ENCODE measurements at regions not wholly inside any gene's neighbourhood (a gene's known extent, or its start where the extent isn't known, plus 50 kb on each side); places are given as distances from the start of the nearest gene placed in this dataset.

DNA sequence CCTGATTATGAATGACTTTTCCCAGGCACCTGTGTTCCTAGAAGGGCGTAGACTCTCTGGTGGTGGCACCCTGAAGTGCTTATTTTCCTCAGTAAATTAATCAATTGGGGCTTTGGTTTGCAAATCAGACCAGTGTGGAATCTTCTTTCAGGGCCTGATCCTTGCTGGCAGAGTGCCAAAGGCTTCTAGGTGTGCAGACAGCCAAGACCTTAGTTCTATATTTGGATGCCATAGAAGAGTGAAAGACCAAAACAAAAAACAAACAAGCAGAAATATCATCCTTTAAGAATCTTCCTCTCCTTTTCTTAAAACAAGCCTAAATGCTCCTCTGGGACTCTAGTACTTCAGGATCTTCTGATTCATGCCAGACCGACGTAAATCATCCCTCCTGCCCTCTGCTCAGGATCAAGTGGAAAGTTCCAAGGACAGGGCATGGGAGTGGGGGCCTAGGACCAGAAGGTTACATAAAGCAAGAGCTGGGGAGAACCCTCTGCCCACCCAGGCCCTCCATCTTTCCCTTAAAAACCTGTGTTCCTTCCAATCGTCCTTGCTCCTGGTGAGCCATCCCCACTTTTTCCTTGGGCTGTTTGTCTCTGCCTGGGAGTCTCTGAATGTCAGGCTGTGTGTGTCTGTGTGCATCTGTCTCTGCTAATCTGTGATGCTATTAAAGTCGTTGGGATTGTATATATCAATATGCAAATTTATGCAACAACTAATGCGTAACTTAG lies 70.5 kb upstream of the MYLIP start:
- WGBS (ENCODE audit: insufficient coverage), result 94% methylated on average over 3 of the region's 6 CpGs
- Histone ChIP-seq H3K27ac (ENCODE audit: low read depth in 1 of 2, low read length in 2 of 2) (no peak overlapping the region), H2AFZ (ENCODE audit: insufficient read depth, low read depth, low read length, poor library complexity, severe bottlenecking) (no peak overlapping the region), H3K27me3 (ENCODE audit: control insufficient read depth in 2 of 2, insufficient read depth in 2 of 2, low read length in 2 of 2) (no peaks in the 10 kb centered on the region), H4K20me1 (ENCODE audit: insufficient read depth, low read length) (no peaks in the 10 kb centered on the region), H3K36me3 (replicated peaks in 1 of 2; ENCODE audit: control insufficient read depth in 1 of 2, insufficient read depth in 2 of 2, low read length in 2 of 2) (no peaks in the 10 kb centered on the region), H3K79me2 (ENCODE audit: insufficient read depth, low read length) (no peaks in the 10 kb centered on the region), H3K4me1 (ENCODE audit: control insufficient read depth in 1 of 2, insufficient read depth in 2 of 2, low read length in 2 of 2) (peaks cover 0 to 4% of the 10 kb centered on the region in 2 donors), H3K9ac (ENCODE audit: insufficient read depth, low read length, poor library complexity, severe bottlenecking) (no peak overlapping the region), H3K4me3 (replicated peaks in 1 of 3; ENCODE audit: low read depth in 2 of 3, low read length in 3 of 3) (no peak overlapping the region), H3K9me3 (replicated peaks in 1 of 2; ENCODE audit: control insufficient read depth in 1 of 2, insufficient read depth in 1 of 2, low read length in 2 of 2) (no peaks in the 10 kb centered on the region), H3K4me2 (replicated peaks; ENCODE audit: extremely low read depth, low read length, poor library complexity, severe bottlenecking) (no peak overlapping the region)
- no peaks in the 10 kb centered on the region for H3K36me3 Mint-ChIP-seq
- peaks cover 4% of the 10 kb centered on the region for H3K4me1 Mint-ChIP-seq
- H3K4me3 Mint-ChIP-seq, result no peak overlapping the region
- peaks cover 0 to 3% (median 0%) of the 10 kb centered on the region in 7 donors for H3K9me3 Mint-ChIP-seq
- H3K27me3 Mint-ChIP-seq (ENCODE audit: low read depth in 3 of 3), result peaks cover 1 to 5% (median 2%) of the 10 kb centered on the region in 3 donors
- intact Hi-C loops (cut with micrococcal nuclease), result no loop called here
- no peak for DNase-seq
- H3K27ac Mint-ChIP-seq, result peak overlapping the region in 1 of 7 donors; percentile 15
- TF ChIP-seq, protein P1, sequence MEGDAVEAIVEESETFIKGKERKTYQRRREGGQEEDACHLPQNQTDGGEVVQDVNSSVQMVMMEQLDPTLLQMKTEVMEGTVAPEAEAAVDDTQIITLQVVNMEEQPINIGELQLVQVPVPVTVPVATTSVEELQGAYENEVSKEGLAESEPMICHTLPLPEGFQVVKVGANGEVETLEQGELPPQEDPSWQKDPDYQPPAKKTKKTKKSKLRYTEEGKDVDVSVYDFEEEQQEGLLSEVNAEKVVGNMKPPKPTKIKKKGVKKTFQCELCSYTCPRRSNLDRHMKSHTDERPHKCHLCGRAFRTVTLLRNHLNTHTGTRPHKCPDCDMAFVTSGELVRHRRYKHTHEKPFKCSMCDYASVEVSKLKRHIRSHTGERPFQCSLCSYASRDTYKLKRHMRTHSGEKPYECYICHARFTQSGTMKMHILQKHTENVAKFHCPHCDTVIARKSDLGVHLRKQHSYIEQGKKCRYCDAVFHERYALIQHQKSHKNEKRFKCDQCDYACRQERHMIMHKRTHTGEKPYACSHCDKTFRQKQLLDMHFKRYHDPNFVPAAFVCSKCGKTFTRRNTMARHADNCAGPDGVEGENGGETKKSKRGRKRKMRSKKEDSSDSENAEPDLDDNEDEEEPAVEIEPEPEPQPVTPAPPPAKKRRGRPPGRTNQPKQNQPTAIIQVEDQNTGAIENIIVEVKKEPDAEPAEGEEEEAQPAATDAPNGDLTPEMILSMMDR (IDR thresholded peaks at IDR 0.05), result no peak

DNA sequence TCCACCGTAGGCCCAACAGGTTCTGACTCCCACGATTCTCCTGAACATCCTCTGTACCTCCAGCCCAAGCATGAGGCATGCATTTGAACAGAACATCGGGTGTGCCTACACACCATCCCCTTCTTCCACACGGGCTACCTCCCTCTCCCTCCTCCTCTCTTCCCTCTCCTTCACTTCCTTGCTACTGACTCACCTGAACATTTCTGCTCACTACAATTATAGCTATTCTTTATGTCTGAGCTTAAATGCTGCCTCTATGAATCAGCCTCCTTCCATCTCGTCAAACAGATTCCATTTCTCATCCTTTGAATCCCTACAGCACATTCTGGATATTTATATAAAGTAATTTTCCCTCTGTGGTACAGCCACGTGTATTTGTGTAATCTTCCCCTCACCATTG lies 71.4 kb upstream of the MYLIP start:
- intact Hi-C loops (cut with micrococcal nuclease), result no loop called here

More for the DNA sequence above, 71.4 kb upstream of the MYLIP start:
- Histone ChIP-seq H3K4me2 (replicated peaks; ENCODE audit: extremely low read depth, low read length, poor library complexity, severe bottlenecking) (no peak overlapping the region), H3K79me2 (ENCODE audit: insufficient read depth, low read length) (no peaks in the 10 kb centered on the region), H3K27ac (ENCODE audit: low read depth in 1 of 2, low read length in 2 of 2) (no peak overlapping the region), H3K9me3 (replicated peaks in 1 of 2; ENCODE audit: control insufficient read depth in 1 of 2, insufficient read depth in 1 of 2, low read length in 2 of 2) (no peaks in the 10 kb centered on the region), H3K4me1 (ENCODE audit: control insufficient read depth in 1 of 2, insufficient read depth in 2 of 2, low read length in 2 of 2) (peaks cover 0 to 4% of the 10 kb centered on the region in 2 donors), H3K4me3 (replicated peaks in 1 of 3; ENCODE audit: low read depth in 2 of 3, low read length in 3 of 3) (no peak overlapping the region), H3K36me3 (replicated peaks in 1 of 2; ENCODE audit: control insufficient read depth in 1 of 2, insufficient read depth in 2 of 2, low read length in 2 of 2) (no peaks in the 10 kb centered on the region), H2AFZ (ENCODE audit: insufficient read depth, low read depth, low read length, poor library complexity, severe bottlenecking) (no peak overlapping the region), H3K27me3 (ENCODE audit: control insufficient read depth in 2 of 2, insufficient read depth in 2 of 2, low read length in 2 of 2) (no peaks in the 10 kb centered on the region), H3K9ac (ENCODE audit: insufficient read depth, low read length, poor library complexity, severe bottlenecking) (no peak overlapping the region), H4K20me1 (ENCODE audit: insufficient read depth, low read length) (no peaks in the 10 kb centered on the region)
- Mint-ChIP-seq H3K9me3 (peaks cover 0 to 3% (median 0%) of the 10 kb centered on the region in 7 donors), H3K27ac (no peak overlapping the region), H3K27me3 (ENCODE audit: low read depth in 3 of 3) (peaks cover 1 to 3% (median 2%) of the 10 kb centered on the region in 3 donors), H3K4me1 (peaks cover 4% of the 10 kb centered on the region), H3K4me3 (no peak overlapping the region), H3K36me3 (no peaks in the 10 kb centered on the region)
- WGBS (ENCODE audit: insufficient coverage), result 98% methylated on average over 4 of the region's 6 CpGs
- no peak for DNase-seq
- TF ChIP-seq, protein P1 (IDR thresholded peaks at IDR 0.05), result no peak

All from CD14-positive monocyte (primary cell).